ENCODE measurements at regions not wholly inside any gene's neighbourhood (a gene's known extent, or its start where the extent isn't known, plus 50 kb on each side); places are given as distances from the start of the nearest gene placed in this dataset.

DNA sequence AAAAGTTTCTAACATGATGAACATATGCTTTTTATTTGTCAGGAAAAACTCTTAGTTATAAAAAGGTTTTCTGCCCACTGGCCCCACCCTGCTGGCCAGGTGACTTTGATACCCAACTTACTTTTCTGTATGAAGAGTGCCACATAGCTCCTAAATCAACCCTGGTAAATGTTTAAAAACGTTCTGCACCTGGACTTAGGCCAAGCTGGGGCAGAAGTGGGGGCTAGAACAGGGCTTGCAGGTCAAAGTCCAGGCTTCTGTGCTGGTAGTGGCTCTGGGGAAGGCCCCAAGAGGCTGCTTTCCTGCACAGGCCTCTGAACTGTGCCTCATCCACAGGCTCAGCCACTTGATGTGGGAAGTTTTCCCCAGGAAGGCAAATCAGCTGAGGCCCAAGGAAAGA, 171.7 kb downstream of the ANKRD30B start:
- no peak overlapping the region for H2AFZ ChIP-seq (replicated peaks; ENCODE audit: low read length, poor library complexity)
- no peaks in the 10 kb centered on the region for H3K27me3 ChIP-seq (ENCODE audit: control insufficient read depth, insufficient read depth, low read length)
- H3K79me1 ChIP-seq (ENCODE audit: low read depth in 1 of 2, low read length in 2 of 2) = no peaks in the 10 kb centered on the region
- no peaks in the 10 kb centered on the region for H3K9me1 ChIP-seq (ENCODE audit: insufficient read depth, low read length)
- H4K8ac ChIP-seq (ENCODE audit: low read depth in 2 of 2, low read length in 2 of 2) = no peak overlapping the region
- whole genome bisulfite sequencing, 2 experiments (ENCODE audit: extremely low coverage in 2 of 2, insufficient read length in 1 of 2) = no CpG with 5 or more reads among the region's 1 CpG
- BruUV-seq (replicated peaks) = no TSS peak
- H3K9me3 ChIP-seq (ENCODE audit: control insufficient read depth, insufficient read depth, low read length) = peaks cover 44% of the 10 kb centered on the region
- no peak overlapping the region for H3K27ac ChIP-seq (ENCODE audit: insufficient read depth, low read length)
- H3K23ac ChIP-seq (ENCODE audit: low read depth, low read length) = no peak overlapping the region
- H2BK5ac ChIP-seq (ENCODE audit: low read depth, low read length, poor library complexity, severe bottlenecking) = no peak overlapping the region
- H3K9ac ChIP-seq (ENCODE audit: low read depth, low read length) = no peak overlapping the region
- dilution Hi-C loops (cut with HindIII; ENCODE audit: low sequenced_read_pairs, unreplicated experiment) = no loop called here
- no peaks in the 10 kb centered on the region for H3K4me1 ChIP-seq (ENCODE audit: control insufficient read depth, insufficient read depth, low read length)
- H2BK20ac ChIP-seq (ENCODE audit: low read depth, low read length) = no peak overlapping the region
- no peak overlapping the region for H3K56ac ChIP-seq (ENCODE audit: extremely low read depth, insufficient read depth, low read length)
- H2AK9ac ChIP-seq (replicated peaks; ENCODE audit: low read depth, low read length, poor library complexity) = no peak overlapping the region
- H4K20me1 ChIP-seq (ENCODE audit: insufficient read depth, low read length) = no peaks in the 10 kb centered on the region
- TF ChIP-seq CEBPB (IDR thresholded peaks at IDR 0.05; ENCODE audit: low read depth, low read length) (no peak), RAD21 (IDR thresholded peaks at IDR 0.05; ENCODE audit: low read length) (no peak), MAFK (IDR thresholded peaks at IDR 0.05; ENCODE audit: low read depth, low read length) (no peak), NFE2L2 (IDR thresholded peaks at IDR 0.05; ENCODE audit: low read depth, low read length) (no peak), FOS (IDR thresholded peaks at IDR 0.05; ENCODE audit: low read depth, low read length) (no peak), RCOR1 (IDR thresholded peaks at IDR 0.05; ENCODE audit: insufficient replicate concordance, low read length) (no peak), RFX5 (IDR thresholded peaks at IDR 0.05; ENCODE audit: low read depth, low read length) (no peak), MXI1 (IDR thresholded peaks at IDR 0.05; ENCODE audit: borderline replicate concordance, low read depth, low read length) (no peak), MAZ (IDR thresholded peaks at IDR 0.05; ENCODE audit: borderline replicate concordance, low read depth, low read length) (no peak), CHD1 (IDR thresholded peaks at IDR 0.05; ENCODE audit: low read depth, low read length) (no peak), POLR2A (IDR thresholded peaks at IDR 0.05; ENCODE audit: low read depth, low read length) (no peak), BHLHE40 (IDR thresholded peaks at IDR 0.05; ENCODE audit: low read depth, low read length) (no peak), SMC3 (IDR thresholded peaks at IDR 0.05; ENCODE audit: low read depth, low read length) (no peak)
- TF ChIP-seq, protein P1, sequence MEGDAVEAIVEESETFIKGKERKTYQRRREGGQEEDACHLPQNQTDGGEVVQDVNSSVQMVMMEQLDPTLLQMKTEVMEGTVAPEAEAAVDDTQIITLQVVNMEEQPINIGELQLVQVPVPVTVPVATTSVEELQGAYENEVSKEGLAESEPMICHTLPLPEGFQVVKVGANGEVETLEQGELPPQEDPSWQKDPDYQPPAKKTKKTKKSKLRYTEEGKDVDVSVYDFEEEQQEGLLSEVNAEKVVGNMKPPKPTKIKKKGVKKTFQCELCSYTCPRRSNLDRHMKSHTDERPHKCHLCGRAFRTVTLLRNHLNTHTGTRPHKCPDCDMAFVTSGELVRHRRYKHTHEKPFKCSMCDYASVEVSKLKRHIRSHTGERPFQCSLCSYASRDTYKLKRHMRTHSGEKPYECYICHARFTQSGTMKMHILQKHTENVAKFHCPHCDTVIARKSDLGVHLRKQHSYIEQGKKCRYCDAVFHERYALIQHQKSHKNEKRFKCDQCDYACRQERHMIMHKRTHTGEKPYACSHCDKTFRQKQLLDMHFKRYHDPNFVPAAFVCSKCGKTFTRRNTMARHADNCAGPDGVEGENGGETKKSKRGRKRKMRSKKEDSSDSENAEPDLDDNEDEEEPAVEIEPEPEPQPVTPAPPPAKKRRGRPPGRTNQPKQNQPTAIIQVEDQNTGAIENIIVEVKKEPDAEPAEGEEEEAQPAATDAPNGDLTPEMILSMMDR (conservative IDR thresholded peaks at IDR 0.05; ENCODE audit: low read depth, low read length) = no peak
- TF ChIP-seq, protein P2, sequence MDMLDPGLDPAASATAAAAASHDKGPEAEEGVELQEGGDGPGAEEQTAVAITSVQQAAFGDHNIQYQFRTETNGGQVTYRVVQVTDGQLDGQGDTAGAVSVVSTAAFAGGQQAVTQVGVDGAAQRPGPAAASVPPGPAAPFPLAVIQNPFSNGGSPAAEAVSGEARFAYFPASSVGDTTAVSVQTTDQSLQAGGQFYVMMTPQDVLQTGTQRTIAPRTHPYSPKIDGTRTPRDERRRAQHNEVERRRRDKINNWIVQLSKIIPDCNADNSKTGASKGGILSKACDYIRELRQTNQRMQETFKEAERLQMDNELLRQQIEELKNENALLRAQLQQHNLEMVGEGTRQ (IDR thresholded peaks at IDR 0.05; ENCODE audit: low read depth, low read length) = no peak
- TF ChIP-seq, protein P3, sequence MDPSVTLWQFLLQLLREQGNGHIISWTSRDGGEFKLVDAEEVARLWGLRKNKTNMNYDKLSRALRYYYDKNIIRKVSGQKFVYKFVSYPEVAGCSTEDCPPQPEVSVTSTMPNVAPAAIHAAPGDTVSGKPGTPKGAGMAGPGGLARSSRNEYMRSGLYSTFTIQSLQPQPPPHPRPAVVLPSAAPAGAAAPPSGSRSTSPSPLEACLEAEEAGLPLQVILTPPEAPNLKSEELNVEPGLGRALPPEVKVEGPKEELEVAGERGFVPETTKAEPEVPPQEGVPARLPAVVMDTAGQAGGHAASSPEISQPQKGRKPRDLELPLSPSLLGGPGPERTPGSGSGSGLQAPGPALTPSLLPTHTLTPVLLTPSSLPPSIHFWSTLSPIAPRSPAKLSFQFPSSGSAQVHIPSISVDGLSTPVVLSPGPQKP (IDR thresholded peaks at IDR 0.05; ENCODE audit: borderline replicate concordance, low read depth, low read length) = no peak
- H3K14ac ChIP-seq (replicated peaks; ENCODE audit: low read depth, low read length) = no peak overlapping the region
- no peak for DNase-seq
- no peak overlapping the region for H3K18ac ChIP-seq (ENCODE audit: low read depth, low read length)
- H3K4me3 ChIP-seq (ENCODE audit: insufficient read depth, low read depth, low read length) = no peak overlapping the region
- no peak overlapping the region for H2AK5ac ChIP-seq (ENCODE audit: low read depth, low read length)
- no peak overlapping the region for H2BK15ac ChIP-seq (ENCODE audit: low read depth, low read length)
- ATAC-seq (ENCODE audit: low read depth) = no peak
- in situ Hi-C loops (cut with MboI; ENCODE audit: low sequenced_read_pairs) = loop anchor here (10.0 kb wide), 1 partner anchor 55 kb away; no protein-coding TSS in a partner anchor
- no peaks in the 10 kb centered on the region for H3K36me3 ChIP-seq (ENCODE audit: control insufficient read depth, insufficient read depth, low read length)
- CTCF ChIA-PET = no interaction called here
- H3K4me2 ChIP-seq (ENCODE audit: low read depth, low read length) = no peak overlapping the region
- H4K5ac ChIP-seq (ENCODE audit: low read depth, low read length) = no peak overlapping the region
- H3K4ac ChIP-seq (ENCODE audit: low read depth, low read length) = no peak overlapping the region
- no peak overlapping the region for H4K91ac ChIP-seq (ENCODE audit: insufficient read depth, low read depth, low read length)
- POLR2A ChIA-PET (ENCODE audit: unreplicated experiment) = no interaction called here
- no peak overlapping the region for H2BK120ac ChIP-seq (ENCODE audit: low read depth, low read length)
- intact Hi-C loops (cut with micrococcal nuclease) = no loop called here
